HEK293T (cell line): ENCODE measurements at regions not wholly inside any gene's neighbourhood (a gene's known extent, or its start where the extent isn't known, plus 50 kb on each side); places are given as distances from the start of the nearest gene placed in this dataset.

ENCODE experiments used
- CTCF ChIA-PET: fragments of 350-600 bp; formaldehyde crosslinking; extraction: SDS; loops from one replicate; lab custom pipeline; 2021; ENCODE audit warnings: antibody characterized with exemption, inconsistent platforms; lab: Yijun Ruan, JAX
- POLR2A ChIA-PET: fragments of 350-600 bp; formaldehyde crosslinking; extraction: SDS; loops from one replicate; lab custom pipeline; 2020; ENCODE audit warnings: antibody characterized with exemption, inconsistent platforms; lab: Yijun Ruan, JAX
- DNase-seq: peaks from one replicate; pipeline ENCODE4 v3.0.0; 2012; ENCODE audit warnings: mixed read lengths; ENCODE audit errors: extremely low spot score
- ARNT ChIP-seq: fragments of 450-650 bp; IDR thresholded peaks from 2 replicates; pipeline ENCODE4 v1.6.1; 2017; ENCODE audit warnings: mild to moderate bottlenecking
- BHLHE40 ChIP-seq: fragments of 450-650 bp; IDR thresholded peaks from 2 replicates; pipeline ENCODE4 v1.6.1; 2016; ENCODE audit warnings: mild to moderate bottlenecking, moderate library complexity, borderline replicate concordance
- CTBP1 ChIP-seq: fragments of 450-650 bp; IDR thresholded peaks from 2 replicates; pipeline ENCODE4 v1.6.1; 2016; ENCODE audit warnings: borderline replicate concordance
- ELF4 ChIP-seq: fragments of 450-650 bp; IDR thresholded peaks from 2 replicates; pipeline ENCODE4 v1.6.1; 2017; ENCODE audit warnings: antibody characterized with exemption
- FOXA1 ChIP-seq: fragments of 450-650 bp; IDR thresholded peaks from 2 replicates; pipeline ENCODE4 v1.6.1; 2016; ENCODE audit warnings: mild to moderate bottlenecking
- FOXK2 ChIP-seq: fragments of 450-650 bp; IDR thresholded peaks from 2 replicates; pipeline ENCODE4 v1.6.1; 2016; ENCODE audit warnings: mild to moderate bottlenecking
- FOXM1 ChIP-seq: fragments of 450-650 bp; IDR thresholded peaks from 2 replicates; pipeline ENCODE4 v1.6.1; 2017; ENCODE audit warnings: mild to moderate bottlenecking, borderline replicate concordance
- HDGF ChIP-seq: fragments of 450-650 bp; IDR thresholded peaks from 2 replicates; pipeline ENCODE4 v1.6.1; 2017; ENCODE audit warnings: antibody characterized with exemption, borderline replicate concordance
- L3MBTL2 ChIP-seq: fragments of 450-650 bp; conservative IDR thresholded peaks from 2 replicates; pipeline ENCODE4 v1.6.1; 2016; ENCODE audit warnings: mild to moderate bottlenecking
- LEF1 ChIP-seq: fragments of 450-650 bp; IDR thresholded peaks from 2 replicates; pipeline ENCODE4 v1.6.1; 2017; ENCODE audit warnings: mild to moderate bottlenecking, borderline replicate concordance
- NFRKB ChIP-seq: fragments of 450-650 bp; IDR thresholded peaks from 2 replicates; pipeline ENCODE4 v1.6.1; 2016; ENCODE audit warnings: mild to moderate bottlenecking, moderate library complexity
- SP1 ChIP-seq: fragments of 450-650 bp; IDR thresholded peaks from 2 replicates; pipeline ENCODE4 v1.6.1; 2017
- SUZ12 ChIP-seq: fragments of 450-650 bp; IDR thresholded peaks from 2 replicates; pipeline ENCODE4 v1.6.1; 2016; ENCODE audit warnings: mild to moderate bottlenecking
- TARDBP ChIP-seq: fragments of 450-650 bp; IDR thresholded peaks from 2 replicates; pipeline ENCODE4 v1.6.1; 2016
- ZNF384 ChIP-seq: fragments of 450-650 bp; IDR thresholded peaks from 2 replicates; pipeline ENCODE4 v1.6.1; 2016
- TF ChIP-seq, protein P1 (sequence below): fragments of 450-650 bp; IDR thresholded peaks from 2 replicates; pipeline ENCODE4 v1.6.1; 2016

- ChIA-PET POLR2A (no interaction called here), CTCF (no interaction called here)
- DNase-seq = no peak
- no peak for TF ChIP-seq FOXK2
- TF ChIP-seq SP1 = no peak
- no peak for TF ChIP-seq ZNF384
- TF ChIP-seq BHLHE40 = no peak
- TF ChIP-seq HDGF = no peak
- no peak for TF ChIP-seq NFRKB
- no peak for TF ChIP-seq ARNT
- TF ChIP-seq LEF1 = no peak
Measured at GRCh38 chr1:239436286-239436685, 49.9 kb downstream of the CHRM3 start.

DNA sequence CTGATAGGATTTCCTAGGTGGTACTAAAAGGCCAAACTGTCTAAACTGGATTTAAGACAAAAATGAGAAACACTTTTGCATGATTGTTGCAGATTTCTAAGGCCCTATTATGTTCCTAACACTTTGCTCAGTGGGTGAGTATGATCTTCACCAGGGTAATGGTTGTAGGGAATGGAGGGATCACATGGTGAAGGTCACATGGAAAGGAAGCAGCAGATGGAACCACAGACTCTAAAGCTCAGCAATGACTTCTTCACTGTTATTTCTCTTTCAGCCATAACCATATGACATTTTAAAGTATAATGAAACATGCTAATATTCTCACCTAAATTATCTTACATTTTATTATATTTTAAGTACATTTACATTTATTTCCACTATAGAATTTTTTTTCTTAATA lies 51.5 kb downstream of the CHRM3 start:
- TF ChIP-seq L3MBTL2 (no peak), FOXM1 (no peak), FOXA1 (no peak), SUZ12 (no peak), ELF4 (no peak), NFRKB (no peak), LEF1 (no peak)
- POLR2A ChIA-PET = no interaction called here
- CTCF ChIA-PET = no interaction called here
- DNase-seq = no peak

DNA sequence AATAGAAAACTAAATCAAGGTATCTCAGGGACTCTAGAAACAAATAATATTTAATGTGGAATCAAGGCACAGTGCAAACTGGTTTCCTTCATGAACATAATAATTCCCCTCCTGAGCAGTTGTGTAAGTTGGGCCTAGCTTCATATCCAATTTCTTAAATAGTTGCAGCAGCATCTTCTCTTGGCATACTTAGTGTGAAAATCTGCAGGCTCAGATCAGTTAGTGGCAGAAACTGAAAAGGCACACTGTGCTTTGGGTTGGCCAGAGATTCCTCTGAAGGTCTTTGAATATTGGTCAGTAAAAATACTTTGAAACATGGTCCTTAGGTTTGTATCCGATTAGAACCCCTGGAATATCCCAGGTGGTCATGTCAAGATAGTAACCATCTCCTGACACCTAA lies 52.5 kb downstream of the CHRM3 start:
- DNase-seq = no peak
- CTCF ChIA-PET = no interaction called here
- POLR2A ChIA-PET = no interaction called here
- TF ChIP-seq ZNF384 = no peak
- TF ChIP-seq FOXK2 = no peak
- TF ChIP-seq ARNT = no peak
- no peak for TF ChIP-seq FOXA1
- no peak for TF ChIP-seq SP1
- TF ChIP-seq ELF4 = no peak
- no peak for TF ChIP-seq SUZ12
- TF ChIP-seq L3MBTL2 = no peak
- TF ChIP-seq, protein P1, sequence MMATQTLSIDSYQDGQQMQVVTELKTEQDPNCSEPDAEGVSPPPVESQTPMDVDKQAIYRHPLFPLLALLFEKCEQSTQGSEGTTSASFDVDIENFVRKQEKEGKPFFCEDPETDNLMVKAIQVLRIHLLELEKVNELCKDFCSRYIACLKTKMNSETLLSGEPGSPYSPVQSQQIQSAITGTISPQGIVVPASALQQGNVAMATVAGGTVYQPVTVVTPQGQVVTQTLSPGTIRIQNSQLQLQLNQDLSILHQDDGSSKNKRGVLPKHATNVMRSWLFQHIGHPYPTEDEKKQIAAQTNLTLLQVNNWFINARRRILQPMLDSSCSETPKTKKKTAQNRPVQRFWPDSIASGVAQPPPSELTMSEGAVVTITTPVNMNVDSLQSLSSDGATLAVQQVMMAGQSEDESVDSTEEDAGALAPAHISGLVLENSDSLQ = no peak
- no peak for TF ChIP-seq TARDBP
- TF ChIP-seq HDGF = no peak

DNA sequence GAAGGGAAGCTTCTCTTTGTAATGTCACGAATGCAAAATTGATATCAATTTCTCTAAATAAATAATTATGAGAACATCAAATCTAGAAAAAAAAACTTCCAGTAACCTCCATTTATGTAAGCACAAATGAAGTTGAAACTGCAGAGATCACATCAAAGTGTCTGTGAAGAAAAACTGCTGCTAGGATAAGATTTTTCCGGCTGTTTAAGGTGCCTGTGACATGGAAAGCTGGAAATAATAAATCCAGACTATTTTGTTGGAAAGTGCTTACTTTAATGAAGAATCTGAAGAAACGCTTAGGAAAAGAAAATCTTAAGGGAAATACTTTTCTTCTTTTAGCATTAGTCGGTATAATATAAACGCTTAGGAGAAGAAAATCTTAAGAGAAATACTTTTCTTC lies 57.0 kb downstream of the CHRM3 start:
- ChIA-PET CTCF (no interaction called here), POLR2A (no interaction called here)
- DNase-seq = no peak
- TF ChIP-seq FOXM1 (no peak), SUZ12 (no peak), ZNF384 (no peak), FOXA1 (no peak), HDGF (no peak), ARNT (no peak), FOXK2 (no peak), SP1 (no peak), BHLHE40 (no peak), CTBP1 (no peak), ELF4 (no peak), L3MBTL2 (no peak), TARDBP (no peak), NFRKB (no peak)
- TF ChIP-seq, protein P1 = no peak

DNA sequence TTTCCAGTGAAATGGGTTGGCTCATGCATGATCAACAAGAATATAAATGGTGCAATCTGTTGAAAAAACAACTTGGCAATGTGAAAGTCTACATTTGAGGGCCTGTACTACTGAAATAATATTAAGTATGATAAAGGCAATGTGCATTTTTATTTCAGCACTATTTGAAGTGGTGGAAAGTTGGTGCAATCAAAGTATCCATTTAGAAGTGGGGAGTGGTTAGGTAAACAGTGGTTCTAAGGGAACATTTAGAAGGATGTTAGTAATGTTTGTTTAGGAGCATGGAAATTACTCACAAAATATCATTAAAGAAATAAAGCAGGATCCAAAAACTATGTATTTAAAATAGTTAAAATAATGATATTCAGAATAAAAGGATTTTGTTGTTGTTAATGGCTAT lies 60.2 kb downstream of the CHRM3 start:
- no peak for TF ChIP-seq ZNF384
- TF ChIP-seq FOXA1 = no peak
- TF ChIP-seq NFRKB = no peak
- TF ChIP-seq SUZ12 = no peak
- TF ChIP-seq, protein P1 = no peak
- no peak for TF ChIP-seq FOXK2
- no peak for TF ChIP-seq TARDBP
- TF ChIP-seq ELF4 = no peak
- no peak for TF ChIP-seq ARNT
- no peak for TF ChIP-seq LEF1
- ChIA-PET CTCF (no interaction called here), POLR2A (no interaction called here)
- DNase-seq = no peak

- TF ChIP-seq TARDBP = no peak
- TF ChIP-seq ZNF384 = no peak
- TF ChIP-seq SP1 = no peak
- no peak for TF ChIP-seq FOXK2
- no peak for TF ChIP-seq BHLHE40
- no peak for TF ChIP-seq ELF4
- TF ChIP-seq LEF1 = no peak
- TF ChIP-seq NFRKB = no peak
- TF ChIP-seq CTBP1 = no peak
- TF ChIP-seq L3MBTL2 = no peak
- no peak for TF ChIP-seq HDGF
- no peak for TF ChIP-seq FOXA1
- no peak for TF ChIP-seq FOXM1
- no peak for TF ChIP-seq ARNT
- TF ChIP-seq SUZ12 = no peak
- TF ChIP-seq, protein P1 = no peak
- no peak for DNase-seq
- ChIA-PET POLR2A (no interaction called here), CTCF (no interaction called here)
Measured at GRCh38 chr1:239448911-239449310, 62.5 kb downstream of the CHRM3 start.
